ENCODE measurements at regions not wholly inside any gene's neighbourhood (a gene's known extent, or its start where the extent isn't known, plus 50 kb on each side); places are given as distances from the start of the nearest gene placed in this dataset.

GRCh38 chr4:179352221-179352620, 1910.0 kb upstream of the AGA start:
- WGBS (ENCODE audit: insufficient coverage) = 100% methylated on average over 2 of the region's 2 CpGs
- no peaks in the 10 kb centered on the region for H3K27me3 ChIP-seq (ENCODE audit: control insufficient read depth in 2 of 2, insufficient read depth in 2 of 2, low read length in 2 of 2)
- H3K4me3 Mint-ChIP-seq = no peak overlapping the region

GRCh38 chr4:179353786-179354185, 1911.5 kb upstream of the AGA start:
- Histone ChIP-seq H3K4me3 (replicated peaks in 1 of 3; ENCODE audit: low read depth in 2 of 3, low read length in 3 of 3) (no peak overlapping the region), H3K4me2 (replicated peaks; ENCODE audit: extremely low read depth, low read length, poor library complexity, severe bottlenecking) (no peak overlapping the region), H3K79me2 (ENCODE audit: insufficient read depth, low read length) (no peaks in the 10 kb centered on the region), H3K9me3 (replicated peaks in 1 of 2; ENCODE audit: control insufficient read depth in 1 of 2, insufficient read depth in 1 of 2, low read length in 2 of 2) (peaks cover 0 to 11% of the 10 kb centered on the region in 2 donors), H3K4me1 (ENCODE audit: control insufficient read depth in 1 of 2, insufficient read depth in 2 of 2, low read length in 2 of 2) (no peaks in the 10 kb centered on the region), H3K9ac (ENCODE audit: insufficient read depth, low read length, poor library complexity, severe bottlenecking) (no peak overlapping the region), H3K27ac (ENCODE audit: low read depth in 1 of 2, low read length in 2 of 2) (no peak overlapping the region), H4K20me1 (ENCODE audit: insufficient read depth, low read length) (no peaks in the 10 kb centered on the region), H3K27me3 (ENCODE audit: control insufficient read depth in 2 of 2, insufficient read depth in 2 of 2, low read length in 2 of 2) (no peaks in the 10 kb centered on the region), H2AFZ (ENCODE audit: insufficient read depth, low read depth, low read length, poor library complexity, severe bottlenecking) (no peak overlapping the region), H3K36me3 (replicated peaks in 1 of 2; ENCODE audit: control insufficient read depth in 1 of 2, insufficient read depth in 2 of 2, low read length in 2 of 2) (no peaks in the 10 kb centered on the region)
- H3K4me3 Mint-ChIP-seq = no peak overlapping the region
- TF ChIP-seq CTCF (IDR thresholded peaks at IDR 0.05) = no peak
- WGBS (ENCODE audit: insufficient coverage) = no CpG with 5 or more reads among the region's 3 CpGs
- no peak overlapping the region for H3K27ac Mint-ChIP-seq
- peaks cover 0 to 2% (median 0%) of the 10 kb centered on the region in 3 donors for H3K27me3 Mint-ChIP-seq (ENCODE audit: low read depth in 3 of 3)
- intact Hi-C loops (cut with micrococcal nuclease) = no loop called here
- H3K9me3 Mint-ChIP-seq = peaks cover 0 to 12% (median 6%) of the 10 kb centered on the region in 7 donors
- H3K36me3 Mint-ChIP-seq = no peaks in the 10 kb centered on the region
- H3K4me1 Mint-ChIP-seq = no peaks in the 10 kb centered on the region
- DNase-seq = no peak

More at GRCh38 chr4:179352221-179352620, 1910.0 kb upstream of the AGA start:
- H3K4me1 ChIP-seq (ENCODE audit: control insufficient read depth in 1 of 2, insufficient read depth in 2 of 2, low read length in 2 of 2) = no peaks in the 10 kb centered on the region
- H3K9me3 ChIP-seq (replicated peaks in 1 of 2; ENCODE audit: control insufficient read depth in 1 of 2, insufficient read depth in 1 of 2, low read length in 2 of 2) = peaks cover 0 to 11% of the 10 kb centered on the region in 2 donors
- H2AFZ ChIP-seq (ENCODE audit: insufficient read depth, low read depth, low read length, poor library complexity, severe bottlenecking) = no peak overlapping the region
- H3K4me1 Mint-ChIP-seq = no peaks in the 10 kb centered on the region
- H3K4me2 ChIP-seq (replicated peaks; ENCODE audit: extremely low read depth, low read length, poor library complexity, severe bottlenecking) = no peak overlapping the region
- intact Hi-C loops (cut with micrococcal nuclease) = no loop called here
- H3K36me3 ChIP-seq (replicated peaks in 1 of 2; ENCODE audit: control insufficient read depth in 1 of 2, insufficient read depth in 2 of 2, low read length in 2 of 2) = no peaks in the 10 kb centered on the region
- no peak overlapping the region for H3K4me3 ChIP-seq (replicated peaks in 1 of 3; ENCODE audit: low read depth in 2 of 3, low read length in 3 of 3)
- H3K36me3 Mint-ChIP-seq = no peaks in the 10 kb centered on the region
- no peak overlapping the region for H3K9ac ChIP-seq (ENCODE audit: insufficient read depth, low read length, poor library complexity, severe bottlenecking)
- no peak for TF ChIP-seq CTCF (IDR thresholded peaks at IDR 0.05)
- no peaks in the 10 kb centered on the region for H3K79me2 ChIP-seq (ENCODE audit: insufficient read depth, low read length)
- peaks cover 0 to 2% (median 0%) of the 10 kb centered on the region in 3 donors for H3K27me3 Mint-ChIP-seq (ENCODE audit: low read depth in 3 of 3)
- H4K20me1 ChIP-seq (ENCODE audit: insufficient read depth, low read length) = no peaks in the 10 kb centered on the region
- DNase-seq = no peak
- peaks cover 0 to 10% (median 7%) of the 10 kb centered on the region in 7 donors for H3K9me3 Mint-ChIP-seq
- no peak overlapping the region for H3K27ac ChIP-seq (ENCODE audit: low read depth in 1 of 2, low read length in 2 of 2)
- H3K27ac Mint-ChIP-seq = no peak overlapping the region

Measured in CD14-positive monocyte (primary cell).